ENCODE measurements at regions not wholly inside any gene's neighbourhood (a gene's known extent, or its start where the extent isn't known, plus 50 kb on each side); places are given as distances from the start of the nearest gene placed in this dataset.

GRCh38 chr10:3340127-3340730 is 167.6 kb upstream of the PITRM1 start:
- TF ChIP-seq, protein P1, sequence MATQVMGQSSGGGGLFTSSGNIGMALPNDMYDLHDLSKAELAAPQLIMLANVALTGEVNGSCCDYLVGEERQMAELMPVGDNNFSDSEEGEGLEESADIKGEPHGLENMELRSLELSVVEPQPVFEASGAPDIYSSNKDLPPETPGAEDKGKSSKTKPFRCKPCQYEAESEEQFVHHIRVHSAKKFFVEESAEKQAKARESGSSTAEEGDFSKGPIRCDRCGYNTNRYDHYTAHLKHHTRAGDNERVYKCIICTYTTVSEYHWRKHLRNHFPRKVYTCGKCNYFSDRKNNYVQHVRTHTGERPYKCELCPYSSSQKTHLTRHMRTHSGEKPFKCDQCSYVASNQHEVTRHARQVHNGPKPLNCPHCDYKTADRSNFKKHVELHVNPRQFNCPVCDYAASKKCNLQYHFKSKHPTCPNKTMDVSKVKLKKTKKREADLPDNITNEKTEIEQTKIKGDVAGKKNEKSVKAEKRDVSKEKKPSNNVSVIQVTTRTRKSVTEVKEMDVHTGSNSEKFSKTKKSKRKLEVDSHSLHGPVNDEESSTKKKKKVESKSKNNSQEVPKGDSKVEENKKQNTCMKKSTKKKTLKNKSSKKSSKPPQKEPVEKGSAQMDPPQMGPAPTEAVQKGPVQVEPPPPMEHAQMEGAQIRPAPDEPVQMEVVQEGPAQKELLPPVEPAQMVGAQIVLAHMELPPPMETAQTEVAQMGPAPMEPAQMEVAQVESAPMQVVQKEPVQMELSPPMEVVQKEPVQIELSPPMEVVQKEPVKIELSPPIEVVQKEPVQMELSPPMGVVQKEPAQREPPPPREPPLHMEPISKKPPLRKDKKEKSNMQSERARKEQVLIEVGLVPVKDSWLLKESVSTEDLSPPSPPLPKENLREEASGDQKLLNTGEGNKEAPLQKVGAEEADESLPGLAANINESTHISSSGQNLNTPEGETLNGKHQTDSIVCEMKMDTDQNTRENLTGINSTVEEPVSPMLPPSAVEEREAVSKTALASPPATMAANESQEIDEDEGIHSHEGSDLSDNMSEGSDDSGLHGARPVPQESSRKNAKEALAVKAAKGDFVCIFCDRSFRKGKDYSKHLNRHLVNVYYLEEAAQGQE (IDR thresholded peaks at IDR 0.05; ENCODE audit: insufficient read depth in 1 of 2, low read depth in 2 of 2, low read length in 2 of 2): no peak
- TF ChIP-seq POLR2AphosphoS5 (IDR thresholded peaks at IDR 0.05; ENCODE audit: low read depth, low read length): no peak
- no peak for TF ChIP-seq TAF1 (IDR thresholded peaks at IDR 0.05; ENCODE audit: borderline replicate concordance, insufficient read depth, low read length)
- TF ChIP-seq FOXP2 (optimal IDR thresholded peaks at IDR 0.05; ENCODE audit: borderline replicate concordance, extremely low read depth, extremely low read length, insufficient read depth): no peak
- no peak for TF ChIP-seq SIN3A (IDR thresholded peaks at IDR 0.05; ENCODE audit: borderline replicate concordance, insufficient read depth, low read length)

GRCh38 chr10:3339531-3339950 is 167.0 kb upstream of the PITRM1 start:
- TF ChIP-seq SIN3A (IDR thresholded peaks at IDR 0.05; ENCODE audit: borderline replicate concordance, insufficient read depth, low read length): 0 out of 2 replicates have a peak, but pooled peaks have one; percentile 25
- TF ChIP-seq, protein P1 (IDR thresholded peaks at IDR 0.05; ENCODE audit: insufficient read depth in 1 of 2, low read depth in 2 of 2, low read length in 2 of 2): peak in 1 of 2 experiments; percentile 77; a peak in 2 of 4 replicates
- TF ChIP-seq POLR2AphosphoS5 (IDR thresholded peaks at IDR 0.05; ENCODE audit: low read depth, low read length): no peak
- peak; percentile 17 for TF ChIP-seq FOXP2 (optimal IDR thresholded peaks at IDR 0.05; ENCODE audit: borderline replicate concordance, extremely low read depth, extremely low read length, insufficient read depth)
- no peak for TF ChIP-seq TAF1 (IDR thresholded peaks at IDR 0.05; ENCODE audit: borderline replicate concordance, insufficient read depth, low read length)

- TF ChIP-seq TAF1 (IDR thresholded peaks at IDR 0.05; ENCODE audit: borderline replicate concordance, insufficient read depth, low read length) (no peak), FOXP2 (optimal IDR thresholded peaks at IDR 0.05; ENCODE audit: borderline replicate concordance, extremely low read depth, extremely low read length, insufficient read depth) (no peak), SIN3A (IDR thresholded peaks at IDR 0.05; ENCODE audit: borderline replicate concordance, insufficient read depth, low read length) (no peak), POLR2AphosphoS5 (IDR thresholded peaks at IDR 0.05; ENCODE audit: low read depth, low read length) (no peak)
- TF ChIP-seq, protein P1 (IDR thresholded peaks at IDR 0.05; ENCODE audit: insufficient read depth in 1 of 2, low read depth in 2 of 2, low read length in 2 of 2): no peak
These were observed 166.5 kb upstream of the PITRM1 start for GRCh38 chr10:3339121-3339520.

GRCh38 chr10:3337741-3338140 is 165.2 kb upstream of the PITRM1 start:
- TF ChIP-seq TAF1 (IDR thresholded peaks at IDR 0.05; ENCODE audit: borderline replicate concordance, insufficient read depth, low read length): no peak
- no peak for TF ChIP-seq SIN3A (IDR thresholded peaks at IDR 0.05; ENCODE audit: borderline replicate concordance, insufficient read depth, low read length)
- TF ChIP-seq POLR2AphosphoS5 (IDR thresholded peaks at IDR 0.05; ENCODE audit: low read depth, low read length): no peak
- TF ChIP-seq FOXP2 (optimal IDR thresholded peaks at IDR 0.05; ENCODE audit: borderline replicate concordance, extremely low read depth, extremely low read length, insufficient read depth): no peak
- TF ChIP-seq, protein P1 (IDR thresholded peaks at IDR 0.05; ENCODE audit: insufficient read depth in 1 of 2, low read depth in 2 of 2, low read length in 2 of 2): no peak
